NCI-H460 (cell line): ENCODE measurements at regions not wholly inside any gene's neighbourhood (a gene's known extent, or its start where the extent isn't known, plus 50 kb on each side); places are given as distances from the start of the nearest gene placed in this dataset.
A peak's percentile ranks its signal among the peaks of the same experiment; 100 is the strongest.
"Not testable (repeated sequence)": the region's sequence is repeated elsewhere in the genome, so short reads cannot be mapped to it uniquely, and the experiment has no call there.

Source experiments
- DNase-seq: peaks from one replicate; pipeline ENCODE4 v3.0.0-alpha.2; 2016; ENCODE audit warnings: low read depth; ENCODE audit errors: extremely low read depth

- DNase-seq = no peak
These were observed 1351.3 kb upstream of the NUDT12 start for GRCh38 chr5:104913841-104914281.

- no peak for DNase-seq
These were observed 1347.2 kb upstream of the NUDT12 start for GRCh38 chr5:104909803-104910202.

GRCh38 chr5:104904561-104904960 lies 1342.0 kb upstream of the NUDT12 start:
- DNase-seq = no peak

GRCh38 chr5:104903941-104904340 lies 1341.4 kb upstream of the NUDT12 start:
- DNase-seq = no peak

GRCh38 chr5:104891596-104891995 lies 1329.0 kb upstream of the NUDT12 start:
- no peak for DNase-seq

GRCh38 chr5:104890767-104891166 lies 1328.2 kb upstream of the NUDT12 start:
- no peak for DNase-seq

GRCh38 chr5:104859437-104859836 lies 1296.8 kb upstream of the NUDT12 start:
- no peak for DNase-seq

GRCh38 chr5:104852099-104852498 lies 1289.5 kb upstream of the NUDT12 start:
- DNase-seq = not testable (repeated sequence)

GRCh38 chr5:104845541-104845940 lies 1283.0 kb upstream of the NUDT12 start:
- no peak for DNase-seq

- no peak for DNase-seq
These were observed 1281.2 kb upstream of the NUDT12 start for GRCh38 chr5:104843822-104844221.

GRCh38 chr5:104840284-104840683 lies 1277.7 kb upstream of the NUDT12 start:
- DNase-seq = no peak

- DNase-seq = not testable (repeated sequence)
These were observed 1268.9 kb upstream of the NUDT12 start for GRCh38 chr5:104831515-104831914.

GRCh38 chr5:104821606-104822005 lies 1259.0 kb upstream of the NUDT12 start:
- no peak for DNase-seq

GRCh38 chr5:104817127-104817526 lies 1254.5 kb upstream of the NUDT12 start:
- DNase-seq = peak; percentile 2

GRCh38 chr5:104815212-104815611 lies 1252.6 kb upstream of the NUDT12 start:
- DNase-seq = no peak

GRCh38 chr5:104800440-104801048 lies 1238.0 kb upstream of the NUDT12 start:
- peak; percentile 23 for DNase-seq

GRCh38 chr5:104793755-104794080 lies 1231.1 kb upstream of the NUDT12 start:
- DNase-seq = no peak

GRCh38 chr5:104793031-104793754 lies 1230.6 kb upstream of the NUDT12 start:
- DNase-seq = no peak

- DNase-seq = no peak
These were observed 1226.8 kb upstream of the NUDT12 start for GRCh38 chr5:104789366-104789765.

GRCh38 chr5:104785097-104785496 lies 1222.5 kb upstream of the NUDT12 start:
- no peak for DNase-seq

- DNase-seq = no peak
These were observed 1211.8 kb upstream of the NUDT12 start for GRCh38 chr5:104774372-104774771.

- no peak for DNase-seq
These were observed 1201.6 kb upstream of the NUDT12 start for GRCh38 chr5:104764197-104764596.

- DNase-seq = no peak
These were observed 1200.6 kb upstream of the NUDT12 start for GRCh38 chr5:104763216-104763615.
